ENCODE measurements at regions not wholly inside any gene's neighbourhood (a gene's known extent, or its start where the extent isn't known, plus 50 kb on each side); places are given as distances from the start of the nearest gene placed in this dataset.

DNA sequence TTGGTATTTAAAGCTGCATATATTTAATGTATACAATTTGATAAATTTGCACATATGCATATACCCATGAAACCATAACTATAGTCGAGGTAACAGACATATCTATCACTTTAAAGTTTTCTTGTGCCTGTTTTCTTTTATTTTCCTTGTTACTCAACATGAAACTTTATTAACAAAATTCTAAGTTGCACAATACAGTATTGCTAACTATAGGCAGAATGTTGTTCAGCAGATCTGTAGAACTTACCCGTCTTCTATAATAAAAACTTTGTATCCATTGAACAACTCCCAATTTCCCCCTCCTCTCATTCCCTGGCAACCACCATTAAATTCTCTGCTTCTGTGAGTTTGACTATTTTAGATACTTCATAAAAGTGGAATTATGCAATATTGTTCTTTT is 404.6 kb upstream of the KCND2 start:
- H3K36me3 ChIP-seq (ENCODE audit: control insufficient read depth in 4 of 4, insufficient read depth in 3 of 4, low read depth in 1 of 4, low read length in 3 of 4), result no peaks in the 10 kb centered on the region
- no peak for DNase-seq (ENCODE audit: low spot score)
- no peaks in the 10 kb centered on the region for H3K4me1 ChIP-seq (ENCODE audit: control insufficient read depth in 4 of 4, insufficient read depth in 4 of 4, low read length in 3 of 4)
- no peak overlapping the region for H3K4me3 ChIP-seq (ENCODE audit: low read depth in 1 of 3, low read length in 3 of 3)
- H3K27ac ChIP-seq (ENCODE audit: low read depth in 1 of 2, low read length in 2 of 2), result no peak overlapping the region
- H3K9ac ChIP-seq (ENCODE audit: low read depth in 1 of 2, low read length in 2 of 2), result no peak overlapping the region
- no peaks in the 10 kb centered on the region for H3K27me3 ChIP-seq (ENCODE audit: control insufficient read depth in 4 of 4, insufficient read depth in 4 of 4, low read length in 3 of 4)
- no peak for TF ChIP-seq MAX (IDR thresholded peaks at IDR 0.05)
- TF ChIP-seq SP1 (IDR thresholded peaks at IDR 0.05), result no peak
- no peak for TF ChIP-seq NR2F2 (IDR thresholded peaks at IDR 0.05)
- TF ChIP-seq, protein P1, sequence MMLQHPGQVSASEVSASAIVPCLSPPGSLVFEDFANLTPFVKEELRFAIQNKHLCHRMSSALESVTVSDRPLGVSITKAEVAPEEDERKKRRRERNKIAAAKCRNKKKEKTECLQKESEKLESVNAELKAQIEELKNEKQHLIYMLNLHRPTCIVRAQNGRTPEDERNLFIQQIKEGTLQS (IDR thresholded peaks at IDR 0.05), result no peak
- TF ChIP-seq RXRA (IDR thresholded peaks at IDR 0.05), result no peak
- no peak for TF ChIP-seq EGR1 (IDR thresholded peaks at IDR 0.05; ENCODE audit: low read depth in 2 of 2)
- TF ChIP-seq GABPA (IDR thresholded peaks at IDR 0.05 in 1 of 2, conservative IDR thresholded peaks at IDR 0.05 in 1 of 2), result no peak
- no peak for TF ChIP-seq FOXA2 (IDR thresholded peaks at IDR 0.05)
- TF ChIP-seq RAD21 (IDR thresholded peaks at IDR 0.05), result no peak
- TF ChIP-seq CTCF (IDR thresholded peaks at IDR 0.05; ENCODE audit: low read depth, low read length, missing input control), result no peak
- no peaks in the 10 kb centered on the region for H3K9me3 ChIP-seq (ENCODE audit: control insufficient read depth in 4 of 4, low read length in 3 of 4)
- 67% methylated on average over 2 of the region's 2 CpGs for WGBS

DNA sequence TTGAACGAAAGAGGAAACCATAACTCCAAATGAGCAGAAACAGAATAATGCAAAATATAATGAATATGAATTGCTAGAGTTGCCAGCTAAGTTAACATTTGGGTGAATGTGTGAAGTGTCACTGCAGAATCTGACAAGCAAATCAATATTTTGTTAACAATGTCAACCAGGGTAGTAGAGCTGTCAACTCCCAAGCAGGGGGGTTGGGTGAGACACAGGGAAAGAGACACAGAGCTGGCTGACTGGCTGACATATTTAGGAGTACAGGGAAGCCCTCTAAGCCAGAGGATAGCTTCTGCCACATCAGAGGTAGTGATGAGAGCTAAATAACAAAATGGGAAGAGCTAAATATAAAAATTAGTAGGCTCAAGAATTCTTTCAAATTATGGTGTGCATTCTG is 393.1 kb upstream of the KCND2 start:
- 92% methylated on average over 1 of the region's 1 CpG for WGBS
- H3K9ac ChIP-seq (ENCODE audit: low read depth in 1 of 2, low read length in 2 of 2), result no peak overlapping the region

More for the DNA sequence above, 393.1 kb upstream of the KCND2 start:
- no peak overlapping the region for H3K4me3 ChIP-seq (ENCODE audit: low read depth in 1 of 3, low read length in 3 of 3)
- H3K27ac ChIP-seq (ENCODE audit: low read depth in 1 of 2, low read length in 2 of 2), result no peak overlapping the region
- H3K27me3 ChIP-seq (ENCODE audit: control insufficient read depth in 4 of 4, insufficient read depth in 4 of 4, low read length in 3 of 4), result no peaks in the 10 kb centered on the region
- TF ChIP-seq JUND (IDR thresholded peaks at IDR 0.05) (no peak), FOXA1 (IDR thresholded peaks at IDR 0.05) (no peak), SP1 (IDR thresholded peaks at IDR 0.05) (no peak), EGR1 (IDR thresholded peaks at IDR 0.05; ENCODE audit: low read depth in 2 of 2) (no peak), HNF4G (IDR thresholded peaks at IDR 0.05) (no peak), GABPA (IDR thresholded peaks at IDR 0.05 in 1 of 2, conservative IDR thresholded peaks at IDR 0.05 in 1 of 2) (no peak), FOXA2 (IDR thresholded peaks at IDR 0.05) (no peak), RXRA (IDR thresholded peaks at IDR 0.05) (no peak), TAF1 (conservative IDR thresholded peaks at IDR 0.05) (no peak), CTCF (IDR thresholded peaks at IDR 0.05; ENCODE audit: low read depth, low read length, missing input control) (no peak)
- TF ChIP-seq, protein P1 (IDR thresholded peaks at IDR 0.05), result no peak
- TF ChIP-seq, protein P2, sequence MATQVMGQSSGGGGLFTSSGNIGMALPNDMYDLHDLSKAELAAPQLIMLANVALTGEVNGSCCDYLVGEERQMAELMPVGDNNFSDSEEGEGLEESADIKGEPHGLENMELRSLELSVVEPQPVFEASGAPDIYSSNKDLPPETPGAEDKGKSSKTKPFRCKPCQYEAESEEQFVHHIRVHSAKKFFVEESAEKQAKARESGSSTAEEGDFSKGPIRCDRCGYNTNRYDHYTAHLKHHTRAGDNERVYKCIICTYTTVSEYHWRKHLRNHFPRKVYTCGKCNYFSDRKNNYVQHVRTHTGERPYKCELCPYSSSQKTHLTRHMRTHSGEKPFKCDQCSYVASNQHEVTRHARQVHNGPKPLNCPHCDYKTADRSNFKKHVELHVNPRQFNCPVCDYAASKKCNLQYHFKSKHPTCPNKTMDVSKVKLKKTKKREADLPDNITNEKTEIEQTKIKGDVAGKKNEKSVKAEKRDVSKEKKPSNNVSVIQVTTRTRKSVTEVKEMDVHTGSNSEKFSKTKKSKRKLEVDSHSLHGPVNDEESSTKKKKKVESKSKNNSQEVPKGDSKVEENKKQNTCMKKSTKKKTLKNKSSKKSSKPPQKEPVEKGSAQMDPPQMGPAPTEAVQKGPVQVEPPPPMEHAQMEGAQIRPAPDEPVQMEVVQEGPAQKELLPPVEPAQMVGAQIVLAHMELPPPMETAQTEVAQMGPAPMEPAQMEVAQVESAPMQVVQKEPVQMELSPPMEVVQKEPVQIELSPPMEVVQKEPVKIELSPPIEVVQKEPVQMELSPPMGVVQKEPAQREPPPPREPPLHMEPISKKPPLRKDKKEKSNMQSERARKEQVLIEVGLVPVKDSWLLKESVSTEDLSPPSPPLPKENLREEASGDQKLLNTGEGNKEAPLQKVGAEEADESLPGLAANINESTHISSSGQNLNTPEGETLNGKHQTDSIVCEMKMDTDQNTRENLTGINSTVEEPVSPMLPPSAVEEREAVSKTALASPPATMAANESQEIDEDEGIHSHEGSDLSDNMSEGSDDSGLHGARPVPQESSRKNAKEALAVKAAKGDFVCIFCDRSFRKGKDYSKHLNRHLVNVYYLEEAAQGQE (IDR thresholded peaks at IDR 0.05), result no peak
- no peaks in the 10 kb centered on the region for H3K9me3 ChIP-seq (ENCODE audit: control insufficient read depth in 4 of 4, low read length in 3 of 4)
- no peaks in the 10 kb centered on the region for H3K36me3 ChIP-seq (ENCODE audit: control insufficient read depth in 4 of 4, insufficient read depth in 3 of 4, low read depth in 1 of 4, low read length in 3 of 4)
- H3K4me1 ChIP-seq (ENCODE audit: control insufficient read depth in 4 of 4, insufficient read depth in 4 of 4, low read length in 3 of 4), result no peaks in the 10 kb centered on the region
- DNase-seq (ENCODE audit: low spot score), result no peak

All from liver (tissue), 8 donors.